D721Med (cell line): ENCODE measurements at regions not wholly inside any gene's neighbourhood (a gene's known extent, or its start where the extent isn't known, plus 50 kb on each side); places are given as distances from the start of the nearest gene placed in this dataset.

ENCODE experiments used
- DNase-seq: peaks from one replicate; pipeline ENCODE4 v3.0.0; 2011; ENCODE audit warnings: low spot score; ENCODE audit not compliant: insufficient read length
- FAIRE-seq: peaks from 2 replicates; lab custom pipeline; 2011; peaks lifted over from hg19 to GRCh38; lab: Jason Lieb, UNC
- TF ChIP-seq, protein P1 (sequence below): IDR thresholded peaks from 2 replicates; pipeline ENCODE4 v1.5.1; 2012; ENCODE audit warnings: mild to moderate bottlenecking, control low read depth; ENCODE audit not compliant: insufficient read depth; ENCODE audit errors: missing control alignments

DNA sequence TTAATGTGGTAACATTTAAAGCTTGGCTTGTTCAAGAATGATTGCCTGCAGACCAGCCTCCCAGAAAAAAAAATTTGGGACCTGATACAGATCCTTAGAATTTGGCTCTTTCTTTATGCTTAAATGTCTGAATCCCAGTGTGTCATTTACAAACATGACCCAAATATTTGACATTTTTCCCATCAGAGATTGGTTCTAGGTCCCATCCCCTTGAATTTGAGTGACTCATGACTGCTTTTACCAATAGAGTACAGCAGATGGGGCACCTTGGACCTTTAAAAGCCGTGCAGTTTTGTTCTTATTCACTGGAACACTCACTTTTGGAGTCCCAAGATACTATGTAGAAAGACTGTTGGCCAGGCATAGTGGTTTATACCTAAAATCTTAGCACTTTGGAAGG lies 231.6 kb downstream of the ZIC1 start:
- no peak for FAIRE-seq

DNA sequence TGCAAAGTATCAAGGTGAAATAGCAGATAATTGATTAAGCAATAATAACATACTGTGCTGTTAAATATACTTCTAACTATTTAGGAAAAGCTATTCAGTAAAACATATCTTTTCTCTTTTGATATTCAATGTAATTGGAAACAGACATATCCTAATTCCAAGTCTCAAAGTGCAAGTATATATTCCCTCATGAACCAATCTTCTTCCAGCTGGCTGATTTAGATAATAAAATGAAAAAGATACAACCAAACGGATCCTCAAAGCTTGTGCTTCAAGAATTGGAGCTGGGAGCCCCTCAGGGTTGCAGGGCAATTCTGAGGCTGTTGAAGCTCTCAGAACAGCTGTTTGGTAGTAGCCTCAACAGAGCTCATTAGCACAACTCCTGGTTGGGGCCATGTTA lies 236.6 kb downstream of the ZIC1 start:
- TF ChIP-seq, protein P1, sequence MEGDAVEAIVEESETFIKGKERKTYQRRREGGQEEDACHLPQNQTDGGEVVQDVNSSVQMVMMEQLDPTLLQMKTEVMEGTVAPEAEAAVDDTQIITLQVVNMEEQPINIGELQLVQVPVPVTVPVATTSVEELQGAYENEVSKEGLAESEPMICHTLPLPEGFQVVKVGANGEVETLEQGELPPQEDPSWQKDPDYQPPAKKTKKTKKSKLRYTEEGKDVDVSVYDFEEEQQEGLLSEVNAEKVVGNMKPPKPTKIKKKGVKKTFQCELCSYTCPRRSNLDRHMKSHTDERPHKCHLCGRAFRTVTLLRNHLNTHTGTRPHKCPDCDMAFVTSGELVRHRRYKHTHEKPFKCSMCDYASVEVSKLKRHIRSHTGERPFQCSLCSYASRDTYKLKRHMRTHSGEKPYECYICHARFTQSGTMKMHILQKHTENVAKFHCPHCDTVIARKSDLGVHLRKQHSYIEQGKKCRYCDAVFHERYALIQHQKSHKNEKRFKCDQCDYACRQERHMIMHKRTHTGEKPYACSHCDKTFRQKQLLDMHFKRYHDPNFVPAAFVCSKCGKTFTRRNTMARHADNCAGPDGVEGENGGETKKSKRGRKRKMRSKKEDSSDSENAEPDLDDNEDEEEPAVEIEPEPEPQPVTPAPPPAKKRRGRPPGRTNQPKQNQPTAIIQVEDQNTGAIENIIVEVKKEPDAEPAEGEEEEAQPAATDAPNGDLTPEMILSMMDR: no peak
- DNase-seq (no peak), FAIRE-seq (no peak)

More for the DNA sequence above, 231.6 kb downstream of the ZIC1 start:
- DNase-seq: no peak
- TF ChIP-seq, protein P1: no peak

DNA sequence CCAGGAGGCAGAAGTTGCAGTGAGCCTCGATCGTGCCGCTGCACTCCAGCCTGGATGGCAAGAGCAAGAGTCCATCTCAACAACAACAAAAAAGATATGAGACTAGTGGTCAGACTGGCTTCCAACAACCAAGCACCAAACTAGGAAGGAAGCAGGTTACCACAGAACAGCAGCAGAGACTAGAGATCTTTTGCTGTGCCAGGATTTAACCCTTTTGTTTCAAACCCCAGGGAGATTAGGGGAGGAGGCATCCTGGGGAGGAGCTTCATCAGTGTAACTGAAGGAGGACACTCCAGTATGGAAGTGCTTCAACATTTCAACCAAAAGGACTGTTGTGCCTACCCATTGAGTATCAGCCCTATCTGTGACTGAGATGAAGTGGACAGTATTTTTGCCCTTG lies 240.3 kb downstream of the ZIC1 start:
- no peak for DNase-seq
- FAIRE-seq: no peak
- TF ChIP-seq, protein P1: no peak

DNA sequence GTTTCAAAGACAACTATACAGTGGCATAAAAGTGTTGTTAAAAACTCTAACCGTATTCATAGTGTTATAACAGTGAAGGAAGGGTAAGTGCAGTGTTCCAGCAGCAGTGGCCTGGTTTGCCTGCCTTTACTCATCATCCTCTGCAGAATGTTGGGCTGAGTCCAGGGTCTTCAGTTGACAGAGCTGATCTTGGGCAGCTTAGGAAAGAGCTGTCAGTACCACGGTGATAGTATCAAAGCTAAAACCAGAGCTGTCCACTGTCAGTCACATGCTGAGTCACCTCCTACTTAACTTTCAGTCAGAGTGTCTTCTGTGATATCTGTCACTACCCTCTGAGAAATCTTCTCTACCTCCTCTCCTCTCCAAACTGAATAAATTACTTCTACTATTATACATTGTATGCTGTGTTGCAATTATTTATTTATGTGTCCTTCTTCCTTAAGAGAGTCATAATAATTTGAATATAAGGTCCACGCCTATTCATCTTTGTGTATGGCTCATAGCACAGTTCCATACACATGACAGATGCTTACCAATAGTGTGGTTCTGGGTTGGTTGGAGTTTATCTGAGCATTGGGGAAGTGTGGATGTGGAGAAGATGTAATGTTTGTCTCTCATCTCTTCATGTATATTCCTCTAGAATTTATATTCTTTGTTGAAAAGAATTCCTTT lies 242.1 kb downstream of the ZIC1 start:
- TF ChIP-seq, protein P1: no peak
- FAIRE-seq: no peak
- no peak for DNase-seq

DNA sequence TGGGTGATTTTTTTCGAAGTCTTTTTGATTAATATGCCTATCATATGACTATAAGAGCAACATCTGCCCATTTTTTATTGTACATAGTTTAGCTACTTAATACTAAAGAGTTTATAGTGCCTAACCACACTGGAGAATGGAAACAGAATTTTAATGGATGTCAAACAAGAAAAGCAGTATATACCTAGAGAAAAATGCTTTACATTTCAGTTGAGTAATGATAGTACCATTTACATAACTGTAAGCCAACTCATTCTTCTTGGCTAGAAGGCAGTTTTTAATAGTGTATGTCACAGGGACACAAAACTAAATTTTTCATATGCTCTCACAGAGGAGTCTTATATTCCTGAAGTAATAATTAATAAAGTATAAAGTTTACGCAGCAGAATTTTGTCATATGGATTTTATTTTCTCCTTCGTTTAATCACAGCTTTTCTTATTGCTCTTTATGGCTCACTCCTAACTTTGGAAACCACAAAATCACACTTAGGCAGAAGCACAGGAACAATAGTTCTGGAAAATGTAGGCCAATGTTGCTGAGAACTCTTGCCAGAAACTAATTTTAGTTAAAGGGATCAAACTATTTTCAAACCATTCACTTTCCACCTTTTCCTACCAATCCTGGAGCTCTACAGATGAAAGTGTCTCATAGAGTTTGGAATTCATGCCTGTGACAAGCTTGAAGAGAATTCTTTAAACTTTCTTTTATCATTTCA lies 243.6 kb downstream of the ZIC1 start:
- no peak for FAIRE-seq
- no peak for DNase-seq
- TF ChIP-seq, protein P1: no peak

DNA sequence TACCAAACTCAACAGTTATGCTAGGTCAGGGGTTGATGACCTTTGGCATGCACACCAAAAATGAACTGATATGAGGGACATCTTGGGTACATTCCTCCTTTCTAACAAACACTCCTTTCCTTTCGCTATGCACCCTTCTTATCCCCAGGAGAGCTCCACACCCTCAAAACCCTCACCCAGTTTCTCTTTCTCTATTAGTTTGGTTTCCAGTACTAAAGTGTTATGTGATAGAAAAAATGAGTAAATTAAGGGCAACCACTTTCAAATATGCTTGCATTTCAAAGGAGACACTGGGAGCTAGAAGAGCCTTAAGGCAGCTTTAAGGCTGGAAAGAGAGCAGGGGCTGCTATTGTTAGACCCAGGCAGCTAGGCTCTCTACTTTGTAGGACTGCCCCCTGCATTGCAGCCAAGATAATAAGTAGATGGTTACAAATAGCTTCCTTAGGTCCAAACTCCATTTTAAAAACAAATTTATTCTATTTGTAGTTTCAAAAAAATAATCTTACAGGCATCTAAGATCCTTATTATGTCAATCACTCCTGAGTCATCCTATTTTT lies 244.3 kb downstream of the ZIC1 start:
- FAIRE-seq (no peak), DNase-seq (no peak)
- TF ChIP-seq, protein P1: no peak
